NT2/D1 (cell line): ENCODE measurements at regions not wholly inside any gene's neighbourhood (a gene's known extent, or its start where the extent isn't known, plus 50 kb on each side); places are given as distances from the start of the nearest gene placed in this dataset.

Experiments
- YY1 ChIP-seq: IDR thresholded peaks from 2 replicates; pipeline ENCODE4 v1.6.1; 2011; ENCODE audit not compliant: insufficient read length, insufficient read depth
- ZNF274 ChIP-seq: IDR thresholded peaks from 2 replicates; pipeline ENCODE4 v1.6.1; 2011; ENCODE audit warnings: mild to moderate bottlenecking, low read depth, low read length

DNA sequence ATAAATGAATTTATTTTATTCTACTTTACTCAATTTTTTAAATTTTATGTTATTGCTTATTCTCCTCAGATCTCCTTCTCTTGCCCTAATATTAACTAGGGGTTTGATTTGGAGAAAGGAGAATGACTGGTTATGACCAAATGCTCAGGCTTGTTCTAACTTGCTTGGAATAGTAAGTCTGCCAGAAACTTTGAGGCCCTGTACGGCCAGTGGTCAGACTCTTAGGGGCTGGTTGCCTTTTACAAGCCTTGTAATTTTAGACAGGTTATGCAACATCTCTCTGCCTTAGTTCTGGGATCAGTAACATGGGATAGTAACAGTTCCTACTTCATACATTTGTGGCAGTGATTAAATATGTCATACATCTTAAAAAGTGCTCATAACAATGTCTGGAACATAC lies 279.5 kb downstream of the DUSP10 start:
- no peak for TF ChIP-seq ZNF274
- no peak for TF ChIP-seq YY1
